Erythroblast (primary cell): ENCODE measurements at regions not wholly inside any gene's neighbourhood (a gene's known extent, or its start where the extent isn't known, plus 50 kb on each side); places are given as distances from the start of the nearest gene placed in this dataset.

Experiments
- GATA1 ChIP-seq: IDR thresholded peaks from 2 replicates; pipeline ENCODE4 v1.6.1; 2011; ENCODE audit warnings: low read depth, mild to moderate bottlenecking, control low read depth, low read length, moderate library complexity
- POLR2A ChIP-seq: IDR thresholded peaks from 2 replicates; pipeline ENCODE4 v1.6.1; 2011; ENCODE audit warnings: mild to moderate bottlenecking, low read length

- TF ChIP-seq POLR2A (no peak), GATA1 (no peak)
These were observed 72.2 kb upstream of the CYRIA start for GRCh38 chr2:16737812-16738211.
